ENCODE measurements at regions not wholly inside any gene's neighbourhood (a gene's known extent, or its start where the extent isn't known, plus 50 kb on each side); places are given as distances from the start of the nearest gene placed in this dataset.

GRCh38 chr1:103266036-103266435 lies 157.7 kb upstream of the COL11A1 start:
- no peak for TF ChIP-seq POLR2A (IDR thresholded peaks at IDR 0.05)
- TF ChIP-seq, protein P1, sequence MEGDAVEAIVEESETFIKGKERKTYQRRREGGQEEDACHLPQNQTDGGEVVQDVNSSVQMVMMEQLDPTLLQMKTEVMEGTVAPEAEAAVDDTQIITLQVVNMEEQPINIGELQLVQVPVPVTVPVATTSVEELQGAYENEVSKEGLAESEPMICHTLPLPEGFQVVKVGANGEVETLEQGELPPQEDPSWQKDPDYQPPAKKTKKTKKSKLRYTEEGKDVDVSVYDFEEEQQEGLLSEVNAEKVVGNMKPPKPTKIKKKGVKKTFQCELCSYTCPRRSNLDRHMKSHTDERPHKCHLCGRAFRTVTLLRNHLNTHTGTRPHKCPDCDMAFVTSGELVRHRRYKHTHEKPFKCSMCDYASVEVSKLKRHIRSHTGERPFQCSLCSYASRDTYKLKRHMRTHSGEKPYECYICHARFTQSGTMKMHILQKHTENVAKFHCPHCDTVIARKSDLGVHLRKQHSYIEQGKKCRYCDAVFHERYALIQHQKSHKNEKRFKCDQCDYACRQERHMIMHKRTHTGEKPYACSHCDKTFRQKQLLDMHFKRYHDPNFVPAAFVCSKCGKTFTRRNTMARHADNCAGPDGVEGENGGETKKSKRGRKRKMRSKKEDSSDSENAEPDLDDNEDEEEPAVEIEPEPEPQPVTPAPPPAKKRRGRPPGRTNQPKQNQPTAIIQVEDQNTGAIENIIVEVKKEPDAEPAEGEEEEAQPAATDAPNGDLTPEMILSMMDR (IDR thresholded peaks at IDR 0.05) = no peak
- no peak for TF ChIP-seq POLR2AphosphoS5 (IDR thresholded peaks at IDR 0.05)
- TF ChIP-seq EP300 (IDR thresholded peaks at IDR 0.05; ENCODE audit: low read depth) = no peak

All from transverse colon (tissue), 4 donors.